HCT116 (cell line): ENCODE measurements at regions not wholly inside any gene's neighbourhood (a gene's known extent, or its start where the extent isn't known, plus 50 kb on each side); places are given as distances from the start of the nearest gene placed in this dataset.

ENCODE experiments used
- ATAC-seq: fragments of 200-7000 bp; cut with Tn5 transposase; 2 replicates; pipeline ENCODE4 v1.9.1; 2020; ENCODE audit warnings: mild to moderate bottlenecking, moderate library complexity
- BruUV-seq: library from RNA; stranded (reverse); fragments of 400-500 nt; replicated peaks from 2 replicates; lab custom pipeline; 2021; lab: Mats Ljungman, UMichigan
- CTCF ChIA-PET: fragments of 300-600 bp; sonication (Branson Sonifier 250); formaldehyde crosslinking; loops from one replicate; lab custom pipeline; 2021; ENCODE audit warnings: antibody characterized with exemption; lab: Charles Lee
- POLR2A ChIA-PET: fragments of 300-600, 350-600 bp; sonication (Branson Sonifier 250); formaldehyde crosslinking; loops from one replicate; lab custom pipeline; 2021; ENCODE audit warnings: antibody characterized with exemption; lab: Charles Lee
- RAD21 ChIA-PET, 2 experiments: fragments of 300-600 bp; sonication (Branson Sonifier 250); formaldehyde crosslinking; loops; one replicate each; lab custom pipeline; 2023; ENCODE audit warnings: low total read pairs in 2 of 2; ENCODE audit not compliant: uncharacterized antibody in 2 of 2, unreplicated experiment in 2 of 2, low non-redundant PET in 1 of 2; lab: Charles Lee
- DNase-seq: peaks from one replicate; pipeline ENCODE4 v3.0.0-alpha.2; 2010; ENCODE audit warnings: low read depth, low spot score
- H2AFZ ChIP-seq: fragments of 200-600 bp; shearing (Covaris generic), sonication (generic); 2 replicates; pipeline ENCODE4 v1.6.1; 2017; ENCODE audit warnings: low read depth, mixed run types, mixed read lengths, antibody characterized with exemption, low read length; ENCODE audit not compliant: poor library complexity, severe bottlenecking
- H3K27ac ChIP-seq: 2 replicates; pipeline ENCODE4 v1.5.1; 2012; ENCODE audit warnings: low read depth, low read length
- H3K27me3 ChIP-seq: fragments of 200-600 bp; sonication (generic); 2 replicates; pipeline ENCODE4 v1.6.1; 2016; ENCODE audit warnings: mixed run types, low read length, mixed read lengths; ENCODE audit not compliant: insufficient read depth
- H3K36me3 ChIP-seq, 2 experiments: fragments of 200-500 bp in 1 of 2; fragments of 200-600 bp in 1 of 2; sonication (Bioruptor generic) in 1 of 2; sonication (generic) in 1 of 2; 2 replicates each; pipeline versions ENCODE4 v1.5.1 to v1.6.1; 2014 to 2016; ENCODE audit warnings: low read length in 2 of 2, inconsistent platforms in 1 of 2, mixed read lengths in 1 of 2, mixed run types in 1 of 2; ENCODE audit not compliant: insufficient read depth in 2 of 2, control insufficient read depth in 1 of 2
- H3K4me1 ChIP-seq, 2 experiments: fragments of 200-600 bp in 1 of 2; sonication (generic) in 1 of 2; 2 replicates each; pipeline versions ENCODE4 v1.5.1 to v1.6.1; 2012 to 2017; ENCODE audit warnings: low read length in 2 of 2, inconsistent platforms in 1 of 2, mild to moderate bottlenecking in 1 of 2, mixed read lengths in 1 of 2, mixed run types in 1 of 2, moderate library complexity in 1 of 2; ENCODE audit not compliant: insufficient read depth in 2 of 2, control insufficient read depth in 1 of 2
- H3K4me2 ChIP-seq: fragments of 200-600 bp; sonication (generic); 2 replicates; pipeline ENCODE4 v1.6.1; 2017; ENCODE audit warnings: mixed run types, low read length, mixed read lengths
- H3K4me3 ChIP-seq, 2 experiments: fragments of 200-600 bp in 1 of 2; sonication (generic) in 1 of 2; replicated peaks in 1 of 2; 2 replicates each; pipeline ENCODE4 v1.5.1; 2011 to 2016; ENCODE audit warnings: low read length in 2 of 2, control low read depth in 1 of 2, low read depth in 1 of 2, mild to moderate bottlenecking in 1 of 2, mixed read lengths in 1 of 2, mixed run types in 1 of 2
- H3K79me2 ChIP-seq: fragments of 200-600 bp; sonication (generic); 2 replicates; pipeline ENCODE4 v1.6.1; 2017; ENCODE audit warnings: mild to moderate bottlenecking, mixed run types, low read length, moderate library complexity, mixed read lengths; ENCODE audit not compliant: insufficient read depth
- H3K9ac ChIP-seq: fragments of 200-600 bp; sonication (generic); 2 replicates; pipeline ENCODE4 v1.6.1; 2016; ENCODE audit warnings: low read length, mixed read lengths
- H3K9me2 ChIP-seq: fragments of 200-600 bp; sonication (generic), shearing (Covaris generic); 2 replicates; pipeline ENCODE4 v1.6.1; 2017; ENCODE audit warnings: mixed run types, mild to moderate bottlenecking, moderate library complexity; ENCODE audit not compliant: insufficient read depth
- H3K9me3 ChIP-seq, 2 experiments: fragments of 200-500 bp in 1 of 2; fragments of 200-600 bp in 1 of 2; sonication (Bioruptor generic) in 1 of 2; sonication (generic) in 1 of 2; 2 replicates each; pipeline ENCODE4 v1.6.1; 2014 to 2017; ENCODE audit warnings: low read length in 2 of 2, mixed read lengths in 2 of 2, inconsistent platforms in 1 of 2, low read depth in 1 of 2, mild to moderate bottlenecking in 1 of 2, mixed run types in 1 of 2, moderate library complexity in 1 of 2; ENCODE audit not compliant: control insufficient read depth in 1 of 2, insufficient read depth in 1 of 2
- H4K20me1 ChIP-seq: fragments of 200-600 bp; sonication (generic), shearing (Covaris generic); 2 replicates; pipeline ENCODE4 v1.6.1; 2017; ENCODE audit warnings: mixed run types, mild to moderate bottlenecking, moderate library complexity; ENCODE audit not compliant: insufficient read depth
- ATF3 ChIP-seq: IDR thresholded peaks from 2 replicates; pipeline ENCODE4 v1.6.1; 2012
- CBX3 ChIP-seq: IDR thresholded peaks from 2 replicates; pipeline ENCODE4 v1.6.1; 2012; ENCODE audit warnings: low read depth
- CTCF ChIP-seq, 3 experiments: fragments of 200-600 bp in 1 of 3; sonication (generic) in 1 of 3; IDR thresholded peaks in 2 of 3; conservative IDR thresholded peaks in 1 of 3; 2 replicates each; pipeline ENCODE4 v1.5.1; 2012 to 2017; ENCODE audit warnings: low read depth in 2 of 3, low read length in 2 of 3, antibody characterized with exemption in 1 of 3, borderline replicate concordance in 1 of 3, control low read depth in 1 of 3, mild to moderate bottlenecking in 1 of 3, mixed read lengths in 1 of 3, mixed run types in 1 of 3, moderate library complexity in 1 of 3; ENCODE audit not compliant: insufficient read depth in 1 of 3
- EGR1 ChIP-seq: IDR thresholded peaks from 2 replicates; pipeline ENCODE4 v1.6.1; 2012; ENCODE audit warnings: low read depth
- ELF1 ChIP-seq: IDR thresholded peaks from 2 replicates; pipeline ENCODE4 v1.6.1; 2012; ENCODE audit warnings: low read depth, borderline replicate concordance
- EZH2 ChIP-seq: fragments of 200-600 bp; sonication (generic); IDR thresholded peaks from 2 replicates; pipeline ENCODE4 v1.6.1; 2017; ENCODE audit warnings: antibody characterized with exemption, mixed run types
- EZH2phosphoT487 ChIP-seq: fragments of 200-600 bp; IDR thresholded peaks from 2 replicates; pipeline ENCODE4 v1.6.1; 2018; ENCODE audit warnings: antibody characterized with exemption, borderline replicate concordance
- MAX ChIP-seq: IDR thresholded peaks from 2 replicates; pipeline ENCODE4 v1.6.1; 2012
- POLR2AphosphoS5 ChIP-seq: IDR thresholded peaks from 2 replicates; pipeline ENCODE4 v1.6.1; 2011; ENCODE audit warnings: mild to moderate bottlenecking, low read depth, low read length, moderate library complexity
- RAD21 ChIP-seq: IDR thresholded peaks from 2 replicates; pipeline ENCODE4 v1.6.1; 2012; ENCODE audit warnings: low read depth, mild to moderate bottlenecking
- REST ChIP-seq: IDR thresholded peaks from 2 replicates; pipeline ENCODE4 v1.6.1; 2012; ENCODE audit warnings: low read depth
- SP1 ChIP-seq: IDR thresholded peaks from 2 replicates; pipeline ENCODE4 v1.6.1; 2012; ENCODE audit warnings: low read depth
- SRF ChIP-seq: IDR thresholded peaks from 2 replicates; pipeline ENCODE4 v1.6.1; 2012; ENCODE audit warnings: low read depth
- TCF7L2 ChIP-seq: IDR thresholded peaks from 2 replicates; pipeline ENCODE4 v1.7.0; 2011; ENCODE audit warnings: borderline replicate concordance, inconsistent platforms; ENCODE audit not compliant: insufficient read depth, insufficient read length; ENCODE audit errors: extremely low read depth
- YY1 ChIP-seq: IDR thresholded peaks from 2 replicates; pipeline ENCODE4 v1.6.1; 2011; ENCODE audit warnings: low read length, low read depth, moderate library complexity, mild to moderate bottlenecking; ENCODE audit not compliant: insufficient replicate concordance; ENCODE audit errors: extremely low read depth
- ZBTB33 ChIP-seq: IDR thresholded peaks from 2 replicates; pipeline ENCODE4 v1.6.1; 2011; ENCODE audit warnings: mild to moderate bottlenecking, low read length, moderate library complexity; ENCODE audit not compliant: insufficient replicate concordance; ENCODE audit errors: extremely low read depth
- ZFX ChIP-seq: fragments of 450-650 bp; IDR thresholded peaks from 2 replicates; pipeline ENCODE4 v1.6.1; 2017
- intact Hi-C: fragments of 100-400 bp; cut with micrococcal nuclease; formaldehyde crosslinking; loops from 2 replicates; pipeline ENCODE4 v1.10.0; 2022

GRCh38 chr13:111872475-111873150 is 194.3 kb upstream of the SOX1 start:
- no peaks in the 10 kb centered on the region for H3K4me1 ChIP-seq
- H3K9me3 ChIP-seq = no peaks in the 10 kb centered on the region
- H3K9ac ChIP-seq = no peak overlapping the region
- no TSS peak for BruUV-seq
- no peaks in the 10 kb centered on the region for H4K20me1 ChIP-seq
- TF ChIP-seq ZBTB33 (no peak), CTCF (IDR thresholded peaks at IDR 0.05 in 2 of 3, conservative IDR thresholded peaks at IDR 0.05 in 1 of 3; ENCODE audit: borderline replicate concordance in 1 of 3, insufficient read depth in 1 of 3, low read depth in 2 of 3, low read length in 2 of 3) (no peak), EGR1 (no peak), ZFX (no peak), EZH2 (no peak), RAD21 (no peak), SRF (no peak), YY1 (no peak), ELF1 (no peak), SP1 (no peak), REST (no peak), TCF7L2 (no peak), CBX3 (no peak), MAX (no peak), EZH2phosphoT487 (no peak), ATF3 (no peak), POLR2AphosphoS5 (no peak)
- TF ChIP-seq, all 23 proteins: peak for 0
- intact Hi-C loops = no loop called here
- Histone ChIP-seq H3K27me3 (peaks cover 48% of the 10 kb centered on the region), H3K4me2 (no peak overlapping the region), H3K9me2 (no peaks in the 10 kb centered on the region), H3K4me3 (no peak overlapping the region), H2AFZ (no peak overlapping the region), H3K27ac (no peak overlapping the region), H3K79me2 (no peaks in the 10 kb centered on the region), H3K36me3 (no peaks in the 10 kb centered on the region)
- DNase-seq (no peak), ATAC-seq (no peak)
- POLR2A ChIA-PET = no interaction called here
- RAD21 ChIA-PET = no interaction called here
- CTCF ChIA-PET = no interaction called here
